ENCODE measurements at regions not wholly inside any gene's neighbourhood (a gene's known extent, or its start where the extent isn't known, plus 50 kb on each side); places are given as distances from the start of the nearest gene placed in this dataset.

DNA sequence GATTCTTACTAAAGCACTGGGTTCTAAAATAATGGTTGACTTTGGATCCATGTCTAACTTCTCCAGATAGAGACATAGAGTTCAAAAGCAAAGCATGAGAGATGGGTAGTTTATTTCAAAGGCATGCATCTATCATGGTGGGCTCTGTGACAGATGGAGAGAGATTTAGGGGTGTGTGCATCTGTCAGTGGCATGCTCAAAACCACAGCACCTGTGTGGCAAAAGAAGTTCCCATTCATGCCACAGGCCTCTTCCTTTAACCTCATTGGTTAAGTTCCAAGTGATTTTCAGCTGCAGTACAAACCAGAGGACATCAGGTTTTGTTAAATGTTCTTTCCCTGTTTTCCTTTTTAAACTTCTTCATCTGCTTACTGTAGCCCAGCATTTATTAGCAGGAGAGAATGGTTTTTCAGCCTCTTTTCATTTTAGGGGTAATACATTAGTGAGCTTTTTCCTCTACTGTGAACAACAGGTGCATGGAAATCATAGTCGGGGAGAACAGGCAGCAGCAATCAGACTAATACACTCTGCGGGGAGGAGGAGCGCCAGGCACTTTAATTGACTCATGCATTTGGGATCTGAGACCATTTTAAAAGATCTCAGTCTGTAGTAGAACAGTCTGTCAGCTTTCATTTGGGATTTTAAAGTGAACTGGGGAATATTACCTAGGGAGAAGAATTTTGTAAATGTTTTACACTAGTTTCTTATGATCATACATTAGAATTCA, 52.4 kb upstream of the UPP2 start:
- no peak for TF ChIP-seq POLR2A (IDR thresholded peaks at IDR 0.05)
- TF ChIP-seq, protein P1, sequence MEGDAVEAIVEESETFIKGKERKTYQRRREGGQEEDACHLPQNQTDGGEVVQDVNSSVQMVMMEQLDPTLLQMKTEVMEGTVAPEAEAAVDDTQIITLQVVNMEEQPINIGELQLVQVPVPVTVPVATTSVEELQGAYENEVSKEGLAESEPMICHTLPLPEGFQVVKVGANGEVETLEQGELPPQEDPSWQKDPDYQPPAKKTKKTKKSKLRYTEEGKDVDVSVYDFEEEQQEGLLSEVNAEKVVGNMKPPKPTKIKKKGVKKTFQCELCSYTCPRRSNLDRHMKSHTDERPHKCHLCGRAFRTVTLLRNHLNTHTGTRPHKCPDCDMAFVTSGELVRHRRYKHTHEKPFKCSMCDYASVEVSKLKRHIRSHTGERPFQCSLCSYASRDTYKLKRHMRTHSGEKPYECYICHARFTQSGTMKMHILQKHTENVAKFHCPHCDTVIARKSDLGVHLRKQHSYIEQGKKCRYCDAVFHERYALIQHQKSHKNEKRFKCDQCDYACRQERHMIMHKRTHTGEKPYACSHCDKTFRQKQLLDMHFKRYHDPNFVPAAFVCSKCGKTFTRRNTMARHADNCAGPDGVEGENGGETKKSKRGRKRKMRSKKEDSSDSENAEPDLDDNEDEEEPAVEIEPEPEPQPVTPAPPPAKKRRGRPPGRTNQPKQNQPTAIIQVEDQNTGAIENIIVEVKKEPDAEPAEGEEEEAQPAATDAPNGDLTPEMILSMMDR (IDR thresholded peaks at IDR 0.05), result no peak
- H3K36me3 ChIP-seq, result no peaks in the 10 kb centered on the region
- DNase-seq, result no peak
- H3K27me3 ChIP-seq, result no peaks in the 10 kb centered on the region
- no peak overlapping the region for H3K27ac ChIP-seq
- no peaks in the 10 kb centered on the region for H3K4me1 ChIP-seq
- H3K4me3 ChIP-seq, result no peak overlapping the region
- H3K9me3 ChIP-seq, result no peaks in the 10 kb centered on the region

DNA sequence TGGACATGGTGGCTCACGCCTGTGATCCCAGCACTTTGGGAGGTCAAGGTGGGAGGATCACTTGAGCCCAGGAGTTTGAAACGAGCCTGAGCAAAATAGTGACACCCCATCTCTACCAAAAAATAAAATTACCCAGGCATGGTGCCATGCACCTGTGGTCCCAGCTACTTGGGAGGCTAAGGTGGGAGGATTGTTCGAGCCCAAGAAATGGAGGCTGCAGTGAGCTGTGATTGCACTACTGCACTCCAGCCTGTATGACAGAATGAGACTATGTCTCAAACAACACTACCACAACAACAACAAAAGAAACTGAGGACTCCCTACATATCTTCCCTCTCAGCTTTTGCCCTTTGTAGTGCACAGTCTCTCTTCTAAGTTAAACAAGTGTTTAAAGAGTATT, 53.3 kb upstream of the UPP2 start:
- H3K27me3 ChIP-seq, result no peaks in the 10 kb centered on the region
- no peak overlapping the region for H3K27ac ChIP-seq
- H3K4me1 ChIP-seq, result no peaks in the 10 kb centered on the region
- DNase-seq, result no peak
- no peak for TF ChIP-seq POLR2A (IDR thresholded peaks at IDR 0.05)
- TF ChIP-seq, protein P1 (IDR thresholded peaks at IDR 0.05), result no peak
- H3K4me3 ChIP-seq, result no peak overlapping the region
- no peaks in the 10 kb centered on the region for H3K36me3 ChIP-seq
- H3K9me3 ChIP-seq, result no peaks in the 10 kb centered on the region

DNA sequence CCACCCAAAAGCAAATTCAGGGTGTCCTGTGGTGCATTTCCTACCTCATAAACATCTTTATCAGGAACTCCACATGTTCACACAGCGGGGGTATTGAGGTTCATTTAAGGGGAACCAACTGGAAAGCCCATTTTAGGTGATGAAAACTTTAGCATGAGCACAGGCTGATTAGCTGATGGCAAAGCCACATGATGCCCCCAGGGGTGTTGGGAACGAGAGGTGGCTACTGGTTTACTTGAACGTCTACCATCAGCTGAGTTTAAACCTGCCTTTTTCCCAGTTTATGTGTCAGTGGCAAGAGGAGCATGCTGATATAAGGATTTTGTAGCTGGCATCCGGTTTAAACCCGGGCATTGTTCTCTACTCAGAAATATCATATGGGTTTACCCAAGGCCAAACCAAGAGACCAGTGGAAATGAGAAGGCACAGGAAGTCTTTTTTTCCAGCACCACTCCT, 54.5 kb upstream of the UPP2 start:
- Histone ChIP-seq H3K36me3 (no peaks in the 10 kb centered on the region), H3K27me3 (no peaks in the 10 kb centered on the region), H3K4me1 (no peaks in the 10 kb centered on the region), H3K9me3 (no peaks in the 10 kb centered on the region), H3K27ac (no peak overlapping the region), H3K4me3 (no peak overlapping the region)
- TF ChIP-seq, protein P1 (IDR thresholded peaks at IDR 0.05), result no peak
- TF ChIP-seq POLR2A (IDR thresholded peaks at IDR 0.05), result no peak
- DNase-seq, result no peak

DNA sequence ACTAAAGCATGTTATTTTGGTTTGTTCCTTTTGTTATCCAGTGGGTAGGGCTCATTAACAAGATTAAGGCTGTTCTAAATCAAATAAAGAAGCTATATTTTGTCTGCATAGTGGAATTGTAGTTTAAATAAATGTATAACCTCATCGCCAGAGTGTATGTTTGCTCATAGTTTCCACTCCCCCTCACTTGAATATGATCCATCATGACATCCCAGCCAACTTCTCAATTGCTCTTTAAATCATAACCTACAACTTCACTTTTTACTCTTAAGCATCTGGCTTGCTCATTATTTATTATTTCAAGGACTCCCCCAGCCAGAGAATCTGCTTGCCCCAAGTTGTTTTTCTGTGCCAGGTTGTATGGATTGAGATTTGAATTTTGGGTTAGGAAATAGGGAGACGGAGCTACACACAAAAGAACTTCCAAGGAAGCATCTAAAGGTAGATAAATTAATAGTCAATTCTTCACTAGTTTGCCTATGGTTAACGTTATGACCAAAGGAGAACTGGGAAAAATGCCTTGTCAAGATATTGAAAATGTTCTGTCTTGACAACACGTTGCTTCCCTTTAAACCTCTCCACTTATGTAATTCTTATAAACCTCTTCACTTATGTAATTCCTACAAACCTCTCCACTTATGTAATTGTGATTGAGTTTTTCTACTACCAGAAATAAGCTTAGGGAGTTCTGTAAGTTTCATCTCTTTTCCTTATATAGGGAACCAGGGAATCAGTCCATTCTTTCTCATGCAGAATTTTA, 55.4 kb upstream of the UPP2 start:
- no peaks in the 10 kb centered on the region for H3K27me3 ChIP-seq
- TF ChIP-seq POLR2A (IDR thresholded peaks at IDR 0.05), result no peak
- TF ChIP-seq, protein P1 (IDR thresholded peaks at IDR 0.05), result no peak
- DNase-seq, result no peak
- H3K9me3 ChIP-seq, result no peaks in the 10 kb centered on the region
- H3K27ac ChIP-seq, result no peak overlapping the region
- no peaks in the 10 kb centered on the region for H3K4me1 ChIP-seq
- no peak overlapping the region for H3K4me3 ChIP-seq
- no peaks in the 10 kb centered on the region for H3K36me3 ChIP-seq

DNA sequence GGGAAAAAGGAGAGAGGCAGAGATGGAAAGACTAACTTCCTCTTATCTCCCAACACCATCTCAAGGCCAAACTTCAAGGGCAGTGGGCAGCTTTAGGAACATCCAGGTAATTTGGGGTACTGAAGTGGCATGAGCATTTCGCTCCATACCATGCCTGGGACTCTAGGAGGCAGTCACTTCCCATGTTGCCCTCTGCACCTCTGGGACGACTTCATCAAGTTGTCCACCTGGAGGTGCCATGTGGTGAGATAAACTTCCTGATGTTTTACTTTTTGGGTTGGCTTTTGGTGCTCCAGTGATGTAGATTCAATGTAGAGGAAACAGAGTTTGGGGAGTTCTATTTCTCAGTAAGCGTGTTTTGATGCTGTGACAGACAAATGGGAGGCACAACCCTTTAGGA, 56.3 kb upstream of the UPP2 start:
- DNase-seq, result peak in 1 of 3 donors; percentile 63

More for the DNA sequence above, 56.3 kb upstream of the UPP2 start:
- Histone ChIP-seq H3K36me3 (no peaks in the 10 kb centered on the region), H3K4me1 (no peaks in the 10 kb centered on the region), H3K4me3 (no peak overlapping the region), H3K9me3 (no peaks in the 10 kb centered on the region), H3K27me3 (no peaks in the 10 kb centered on the region), H3K27ac (no peak overlapping the region)
- TF ChIP-seq, protein P1 (IDR thresholded peaks at IDR 0.05), result peak in 4 of 6 experiments; percentile 22 to 78 (median 73)
- no peak for TF ChIP-seq POLR2A (IDR thresholded peaks at IDR 0.05)
